HL-60 (cell line): ENCODE measurements at regions not wholly inside any gene's neighbourhood (a gene's known extent, or its start where the extent isn't known, plus 50 kb on each side); places are given as distances from the start of the nearest gene placed in this dataset.

Source experiments
- DNase-seq, 2 experiments: peaks; one replicate each; pipeline ENCODE4 v3.0.0-alpha.2; 2010 to 2020; ENCODE audit warnings: low read depth in 1 of 2, low spot score in 1 of 2
- H3K27ac ChIP-seq: fragments of 250-450 bp; sonication (Bioruptor Pico); replicated peaks from 2 replicates; pipeline ENCODE4 v1.5.1; 2020; ENCODE audit warnings: mild to moderate bottlenecking, moderate library complexity
- H3K27me3 ChIP-seq: fragments of 250-450 bp; sonication (Bioruptor Pico); 2 replicates; pipeline ENCODE4 v1.5.1; 2021; ENCODE audit warnings: mild to moderate bottlenecking, moderate library complexity; ENCODE audit not compliant: insufficient read depth, poor library complexity, severe bottlenecking
- H3K4me3 ChIP-seq: replicated peaks from 2 replicates; pipeline ENCODE4 v1.5.1; 2011; ENCODE audit warnings: mild to moderate bottlenecking, control low read depth, low read length; ENCODE audit not compliant: insufficient read depth
- GABPA ChIP-seq: IDR thresholded peaks from 2 replicates; pipeline ENCODE4 v1.6.1; 2012; ENCODE audit warnings: low read depth
- POLR2AphosphoS5 ChIP-seq: IDR thresholded peaks from 2 replicates; pipeline ENCODE4 v1.6.1; 2012; ENCODE audit warnings: low read depth
- SPI1 ChIP-seq: IDR thresholded peaks from 2 replicates; pipeline ENCODE4 v1.6.1; 2012; ENCODE audit warnings: low read depth, mild to moderate bottlenecking, borderline replicate concordance
- TF ChIP-seq, protein P1 (sequence below): IDR thresholded peaks from 2 replicates; pipeline ENCODE4 v1.6.1; 2012; ENCODE audit warnings: low read depth; ENCODE audit not compliant: insufficient replicate concordance
- TF ChIP-seq, protein P2 (sequence below): IDR thresholded peaks from one replicate; pipeline ENCODE4 v1.5.1; 2011; ENCODE audit warnings: low read length, control low read depth, inconsistent platforms; ENCODE audit not compliant: insufficient read depth

- Histone ChIP-seq H3K4me3 (no peak overlapping the region), H3K27me3 (no peaks in the 10 kb centered on the region), H3K27ac (no peak overlapping the region)
- DNase-seq, result no peak
- no peak for TF ChIP-seq SPI1
- TF ChIP-seq, protein P1, sequence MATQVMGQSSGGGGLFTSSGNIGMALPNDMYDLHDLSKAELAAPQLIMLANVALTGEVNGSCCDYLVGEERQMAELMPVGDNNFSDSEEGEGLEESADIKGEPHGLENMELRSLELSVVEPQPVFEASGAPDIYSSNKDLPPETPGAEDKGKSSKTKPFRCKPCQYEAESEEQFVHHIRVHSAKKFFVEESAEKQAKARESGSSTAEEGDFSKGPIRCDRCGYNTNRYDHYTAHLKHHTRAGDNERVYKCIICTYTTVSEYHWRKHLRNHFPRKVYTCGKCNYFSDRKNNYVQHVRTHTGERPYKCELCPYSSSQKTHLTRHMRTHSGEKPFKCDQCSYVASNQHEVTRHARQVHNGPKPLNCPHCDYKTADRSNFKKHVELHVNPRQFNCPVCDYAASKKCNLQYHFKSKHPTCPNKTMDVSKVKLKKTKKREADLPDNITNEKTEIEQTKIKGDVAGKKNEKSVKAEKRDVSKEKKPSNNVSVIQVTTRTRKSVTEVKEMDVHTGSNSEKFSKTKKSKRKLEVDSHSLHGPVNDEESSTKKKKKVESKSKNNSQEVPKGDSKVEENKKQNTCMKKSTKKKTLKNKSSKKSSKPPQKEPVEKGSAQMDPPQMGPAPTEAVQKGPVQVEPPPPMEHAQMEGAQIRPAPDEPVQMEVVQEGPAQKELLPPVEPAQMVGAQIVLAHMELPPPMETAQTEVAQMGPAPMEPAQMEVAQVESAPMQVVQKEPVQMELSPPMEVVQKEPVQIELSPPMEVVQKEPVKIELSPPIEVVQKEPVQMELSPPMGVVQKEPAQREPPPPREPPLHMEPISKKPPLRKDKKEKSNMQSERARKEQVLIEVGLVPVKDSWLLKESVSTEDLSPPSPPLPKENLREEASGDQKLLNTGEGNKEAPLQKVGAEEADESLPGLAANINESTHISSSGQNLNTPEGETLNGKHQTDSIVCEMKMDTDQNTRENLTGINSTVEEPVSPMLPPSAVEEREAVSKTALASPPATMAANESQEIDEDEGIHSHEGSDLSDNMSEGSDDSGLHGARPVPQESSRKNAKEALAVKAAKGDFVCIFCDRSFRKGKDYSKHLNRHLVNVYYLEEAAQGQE, result no peak
- TF ChIP-seq POLR2AphosphoS5, result no peak
- TF ChIP-seq, protein P2, sequence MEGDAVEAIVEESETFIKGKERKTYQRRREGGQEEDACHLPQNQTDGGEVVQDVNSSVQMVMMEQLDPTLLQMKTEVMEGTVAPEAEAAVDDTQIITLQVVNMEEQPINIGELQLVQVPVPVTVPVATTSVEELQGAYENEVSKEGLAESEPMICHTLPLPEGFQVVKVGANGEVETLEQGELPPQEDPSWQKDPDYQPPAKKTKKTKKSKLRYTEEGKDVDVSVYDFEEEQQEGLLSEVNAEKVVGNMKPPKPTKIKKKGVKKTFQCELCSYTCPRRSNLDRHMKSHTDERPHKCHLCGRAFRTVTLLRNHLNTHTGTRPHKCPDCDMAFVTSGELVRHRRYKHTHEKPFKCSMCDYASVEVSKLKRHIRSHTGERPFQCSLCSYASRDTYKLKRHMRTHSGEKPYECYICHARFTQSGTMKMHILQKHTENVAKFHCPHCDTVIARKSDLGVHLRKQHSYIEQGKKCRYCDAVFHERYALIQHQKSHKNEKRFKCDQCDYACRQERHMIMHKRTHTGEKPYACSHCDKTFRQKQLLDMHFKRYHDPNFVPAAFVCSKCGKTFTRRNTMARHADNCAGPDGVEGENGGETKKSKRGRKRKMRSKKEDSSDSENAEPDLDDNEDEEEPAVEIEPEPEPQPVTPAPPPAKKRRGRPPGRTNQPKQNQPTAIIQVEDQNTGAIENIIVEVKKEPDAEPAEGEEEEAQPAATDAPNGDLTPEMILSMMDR, result no peak
- TF ChIP-seq GABPA, result no peak
These were observed 59.0 kb downstream of the DRD1 start for GRCh38 chr5:175384724-175385552.

DNA sequence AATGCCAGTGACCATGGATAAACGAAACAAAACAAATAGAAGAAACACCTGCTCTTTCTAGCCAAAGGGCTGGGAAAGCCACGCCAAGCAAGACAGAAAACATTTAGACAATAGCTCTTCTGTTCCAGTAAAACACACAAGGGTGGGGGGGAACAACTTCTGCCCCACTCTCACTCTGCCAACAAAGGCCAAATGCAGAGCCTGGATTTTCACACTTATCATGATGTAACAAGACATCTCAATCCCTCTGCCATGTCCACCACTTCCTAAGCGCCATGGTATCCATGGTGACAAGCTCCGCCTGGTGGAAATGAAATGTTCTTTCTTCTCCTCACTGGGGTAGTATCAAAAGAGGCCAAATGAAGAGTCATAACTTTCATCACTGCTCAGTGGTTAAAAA is 60.6 kb downstream of the DRD1 start:
- H3K27me3 ChIP-seq, result peaks cover 4% of the 10 kb centered on the region
- no peak for DNase-seq
- no peak overlapping the region for H3K27ac ChIP-seq

DNA sequence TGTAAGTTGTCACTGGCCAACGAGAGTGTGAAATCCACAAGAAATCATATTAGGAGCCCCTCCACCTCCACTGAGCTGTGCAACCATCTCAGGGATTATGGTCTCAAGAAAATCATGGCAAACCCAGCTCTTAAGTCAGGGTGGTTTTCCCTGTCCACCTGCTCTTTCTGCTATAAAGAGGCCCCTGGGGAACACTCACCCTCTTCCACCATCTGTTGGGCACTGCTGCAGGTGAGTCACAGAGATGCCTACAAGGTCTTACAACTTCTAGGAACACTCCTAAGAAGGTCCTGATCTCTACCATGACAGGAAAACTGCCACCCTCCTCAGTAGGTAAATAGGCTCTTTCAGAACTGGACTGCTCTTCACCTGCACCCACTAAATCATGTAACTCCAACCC is 61.8 kb downstream of the DRD1 start:
- Histone ChIP-seq H3K4me3 (no peak overlapping the region), H3K27me3 (peaks cover 4% of the 10 kb centered on the region), H3K27ac (no peak overlapping the region)
- no peak for DNase-seq
- no peak for TF ChIP-seq SPI1
- no peak for TF ChIP-seq GABPA
- TF ChIP-seq, protein P2, result no peak
- TF ChIP-seq, protein P1, result no peak
- TF ChIP-seq POLR2AphosphoS5, result no peak

More for the DNA sequence above, 60.6 kb downstream of the DRD1 start:
- no peak overlapping the region for H3K4me3 ChIP-seq
- TF ChIP-seq GABPA (no peak), SPI1 (no peak)
- TF ChIP-seq, protein P1, result no peak
- TF ChIP-seq, protein P2, result no peak
